ENCODE measurements at regions not wholly inside any gene's neighbourhood (a gene's known extent, or its start where the extent isn't known, plus 50 kb on each side); places are given as distances from the start of the nearest gene placed in this dataset.
A peak's percentile ranks its signal among the peaks of the same experiment; 100 is the strongest.
"Not testable (repeated sequence)": the region's sequence is repeated elsewhere in the genome, so short reads cannot be mapped to it uniquely, and the experiment has no call there.

DNA sequence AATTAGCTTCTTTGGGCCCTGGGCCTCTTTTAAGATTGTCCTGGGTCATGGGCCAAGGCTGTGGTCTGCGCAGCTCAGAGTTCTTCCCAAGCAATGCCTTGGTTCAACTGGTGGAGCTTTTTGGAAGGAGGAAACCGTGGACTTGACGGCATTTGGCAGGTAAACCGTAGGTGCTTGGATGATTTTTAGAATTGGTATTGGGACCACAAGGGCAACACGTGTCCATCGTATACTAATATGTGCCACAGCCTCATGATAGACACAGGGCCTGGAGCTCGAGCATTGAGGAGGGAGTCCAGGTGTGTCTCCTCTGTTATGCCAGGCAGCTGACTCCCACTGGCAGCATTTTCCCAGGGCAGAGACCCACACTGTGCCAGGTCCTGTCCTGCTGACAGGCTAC lies 120.9 kb upstream of the PITX1 start:
- no peak for DNase-seq

- no peak for DNase-seq
Measured at GRCh38 chr5:135154197-135154596, 120.2 kb upstream of the PITX1 start.

- DNase-seq = no peak
Measured at GRCh38 chr5:135153661-135154060, 119.6 kb upstream of the PITX1 start.

DNA sequence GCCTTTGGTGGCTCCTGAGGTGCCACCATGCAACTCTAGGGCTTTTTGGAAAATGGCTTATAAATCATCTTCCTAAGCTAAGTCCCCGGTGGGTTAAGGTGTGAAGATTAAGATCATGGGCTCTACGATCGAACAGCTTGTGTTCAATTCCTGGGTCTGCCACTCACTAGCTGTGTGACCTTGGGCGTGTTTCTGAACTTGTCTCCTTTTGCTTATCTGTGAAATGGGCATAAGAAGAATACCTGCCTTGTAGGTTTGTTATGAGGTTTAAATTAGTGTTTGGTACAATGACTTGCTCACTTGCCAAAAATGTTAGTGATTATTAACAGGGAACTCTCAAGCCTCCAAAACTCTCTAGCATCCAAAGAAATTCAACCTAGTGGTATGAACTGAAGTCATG lies 119.2 kb upstream of the PITX1 start:
- no peak for DNase-seq

GRCh38 chr5:135151660-135152059 lies 117.6 kb upstream of the PITX1 start:
- not testable (repeated sequence) for DNase-seq

DNA sequence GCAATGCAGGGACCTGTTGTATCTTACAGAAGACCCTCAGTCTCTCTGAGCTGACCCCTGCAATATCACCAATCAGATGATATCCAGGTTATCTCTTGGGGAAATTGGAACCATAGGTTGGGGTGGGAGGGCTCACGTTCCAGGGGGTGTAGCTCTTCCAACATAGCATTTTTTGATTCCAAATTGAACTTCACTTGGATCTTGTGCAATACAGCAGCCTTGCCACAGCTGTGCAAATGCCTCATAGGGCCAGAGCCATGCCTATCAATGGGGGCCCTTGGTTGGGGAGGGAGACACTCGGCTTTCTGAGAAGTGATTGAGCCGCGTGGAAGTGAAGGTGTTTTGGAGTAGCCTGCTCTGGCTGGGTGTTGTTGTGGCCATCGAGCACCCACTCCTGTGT lies 117.2 kb upstream of the PITX1 start:
- no peak for DNase-seq

- DNase-seq = no peak
Measured at GRCh38 chr5:135150767-135151166, 116.7 kb upstream of the PITX1 start.

DNA sequence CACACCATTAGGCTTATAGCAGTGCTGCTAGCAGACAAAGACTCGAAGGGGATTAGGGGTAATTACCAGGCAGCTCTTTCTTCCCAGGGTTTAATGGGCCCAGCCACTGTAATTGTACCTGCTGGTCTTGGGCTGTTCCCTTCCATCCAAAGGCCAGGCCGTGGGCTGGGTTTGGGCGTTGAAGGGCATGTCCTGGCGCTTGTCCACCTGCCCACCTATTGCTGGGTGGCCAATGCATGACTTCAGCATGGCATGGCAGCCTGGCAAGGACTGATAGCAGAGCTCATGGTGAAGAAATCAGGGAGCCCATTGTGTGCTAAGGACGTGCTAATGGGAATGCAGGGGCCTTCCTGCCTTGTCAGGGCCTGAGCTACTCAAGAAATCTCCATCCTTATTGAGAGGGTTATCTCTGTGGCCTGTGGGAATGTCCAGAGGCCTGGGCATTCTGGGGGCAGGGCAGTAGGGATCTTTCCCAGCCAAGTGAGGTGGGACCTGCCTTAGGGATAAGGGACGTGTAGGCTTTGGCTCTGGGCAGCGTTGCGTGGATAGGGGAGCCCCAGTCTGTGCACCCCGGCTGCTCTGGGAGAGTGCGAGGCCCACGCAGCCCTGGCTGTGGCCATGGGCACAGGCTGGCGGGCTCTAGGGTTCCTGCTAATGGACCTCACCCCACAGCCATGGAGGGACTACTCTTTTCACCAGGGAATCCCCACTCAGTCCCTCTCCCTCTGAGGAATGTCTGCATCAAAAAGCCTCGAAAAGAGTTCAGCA lies 116.1 kb upstream of the PITX1 start:
- DNase-seq = no peak

DNA sequence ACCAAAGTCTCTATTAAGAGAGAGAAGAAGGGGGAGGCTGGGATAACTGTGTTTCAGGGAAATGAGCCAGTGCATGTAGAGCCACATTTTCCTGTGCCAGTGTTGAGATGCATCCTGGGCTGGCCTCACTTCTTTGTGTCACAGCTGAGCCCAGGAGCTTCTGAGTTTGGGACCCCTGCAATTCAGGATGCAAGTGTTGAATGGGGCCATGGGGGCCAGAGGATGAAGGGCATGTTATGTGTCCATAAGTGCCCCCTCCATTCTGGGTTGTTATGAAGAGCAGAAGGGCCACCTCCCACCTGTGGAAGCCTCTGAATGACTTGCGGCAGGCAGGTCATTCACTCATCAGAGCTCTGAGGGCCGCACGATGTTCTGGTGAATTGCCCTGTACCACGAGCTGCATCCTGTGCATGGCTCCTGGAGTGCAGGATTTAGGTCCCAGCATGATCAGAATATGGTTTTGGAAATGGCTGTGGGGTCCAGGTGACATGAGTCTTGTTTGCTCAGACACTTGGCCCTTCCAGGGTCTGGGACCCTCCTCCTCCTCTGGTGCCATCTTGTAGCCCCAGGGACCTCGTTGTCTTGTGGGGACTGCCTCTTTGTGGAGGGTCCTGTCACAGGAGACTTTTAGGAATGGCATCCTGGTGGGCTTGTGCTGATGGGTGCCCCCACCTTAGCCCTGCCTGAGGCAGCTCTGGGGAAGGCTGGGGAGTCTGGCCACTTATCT lies 115.4 kb upstream of the PITX1 start:
- DNase-seq = no peak

GRCh38 chr5:135147294-135148090 lies 113.5 kb upstream of the PITX1 start:
- no peak for DNase-seq

DNA sequence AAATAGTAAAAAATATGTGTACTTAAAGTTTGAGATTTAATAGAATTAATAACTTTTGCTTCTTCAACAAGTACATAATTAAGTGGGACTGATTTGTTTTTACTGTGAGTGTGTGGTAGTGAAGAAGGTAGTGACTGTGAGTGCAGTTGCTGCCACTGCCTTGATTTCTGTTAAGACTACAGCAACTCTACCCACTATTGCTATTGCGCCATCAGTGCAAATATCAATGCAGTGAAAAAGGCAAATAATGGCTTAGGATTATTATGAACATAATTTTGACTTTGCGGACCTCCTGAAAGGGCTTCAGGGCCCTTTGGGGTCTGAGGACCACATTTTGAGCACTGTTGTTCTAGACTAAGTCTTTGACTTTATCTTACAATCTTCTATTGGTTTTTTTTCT lies 112.0 kb upstream of the PITX1 start:
- no peak for DNase-seq

- DNase-seq = not testable (repeated sequence)
Measured at GRCh38 chr5:135143682-135144081, 109.7 kb upstream of the PITX1 start.

DNA sequence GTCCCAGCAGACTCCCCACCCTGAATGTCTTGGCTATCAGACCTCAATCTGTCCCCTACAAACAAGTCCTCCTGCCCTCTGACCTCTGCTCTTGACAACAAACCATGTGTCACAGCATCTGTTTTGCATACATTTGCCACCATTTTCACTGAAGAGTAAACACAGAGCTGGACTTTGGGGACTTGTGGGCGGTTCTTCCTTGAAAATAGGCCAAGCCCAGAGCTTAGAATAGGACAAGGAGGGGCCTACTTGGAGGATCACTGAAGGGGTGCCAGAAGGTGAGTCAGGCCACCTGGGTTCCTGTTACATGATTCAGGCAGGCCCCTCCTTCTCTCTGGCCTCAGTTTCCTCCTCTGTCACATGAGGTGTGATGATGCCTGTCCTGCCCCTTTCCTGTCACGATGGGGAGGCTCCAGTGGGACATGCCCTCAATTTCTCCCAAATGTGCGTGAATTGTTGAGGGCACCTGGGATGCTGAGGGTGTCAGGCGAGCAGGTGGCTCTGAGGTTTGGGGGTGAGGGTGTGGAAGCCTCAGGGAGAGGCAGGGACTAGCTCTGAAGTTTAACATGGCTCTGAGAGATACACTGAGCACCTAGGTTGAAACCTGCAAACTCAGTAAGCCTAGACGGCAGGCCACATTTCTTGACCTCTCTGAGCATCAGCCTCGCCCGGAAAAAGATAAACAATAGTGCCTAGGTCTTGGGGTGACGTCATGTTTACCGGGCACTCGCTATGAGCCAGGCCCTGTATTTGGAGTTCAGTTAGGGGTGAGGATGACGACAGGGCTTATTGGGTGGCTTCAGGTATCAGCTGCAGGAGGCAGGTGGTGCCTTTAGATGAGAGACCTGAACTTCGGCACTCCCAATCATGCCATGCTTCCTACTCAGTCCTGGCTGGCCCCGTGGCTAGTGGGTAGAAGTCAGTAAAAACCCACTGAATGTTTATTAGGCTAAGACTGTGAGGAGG lies 107.6 kb upstream of the PITX1 start:
- DNase-seq = peak; percentile 84

GRCh38 chr5:135140446-135141204 lies 106.6 kb upstream of the PITX1 start:
- peak; percentile 23 for DNase-seq

GRCh38 chr5:135139381-135140134 lies 105.5 kb upstream of the PITX1 start:
- peak; percentile 21 for DNase-seq

DNA sequence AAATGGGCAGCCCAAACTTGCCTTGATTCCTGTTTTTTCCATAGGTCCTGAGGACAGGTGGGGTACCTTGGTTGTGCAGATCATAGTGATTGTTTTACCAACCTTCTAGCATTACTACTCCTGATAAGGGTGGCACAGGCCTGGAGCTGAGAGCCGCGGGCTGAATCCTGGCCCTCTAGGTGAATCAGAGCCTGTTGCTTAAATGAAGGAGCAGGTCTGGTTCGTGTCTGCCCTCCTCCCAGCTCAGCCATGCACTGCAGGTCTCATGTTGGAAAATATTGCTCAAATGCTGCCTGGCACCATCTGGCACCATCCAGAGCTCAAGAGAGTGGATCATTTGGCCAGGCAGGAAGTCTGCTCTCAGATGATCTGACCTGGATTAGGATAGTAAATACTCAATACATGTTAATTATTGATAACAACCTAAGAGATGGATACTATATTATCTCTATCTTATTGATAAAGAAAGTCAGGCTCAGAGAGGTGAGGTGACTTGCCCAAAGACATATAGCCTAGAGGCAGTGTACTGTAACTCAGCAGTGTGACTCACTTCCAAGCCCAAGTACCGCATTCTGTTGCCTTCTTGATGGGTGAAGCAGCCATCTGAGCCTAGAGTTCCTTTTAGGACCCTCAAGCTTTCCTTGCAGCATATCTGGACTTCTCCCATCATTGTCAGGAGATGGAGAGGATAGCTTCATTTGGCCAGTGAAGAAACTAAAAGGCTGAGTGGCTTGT lies 104.3 kb upstream of the PITX1 start:
- no peak for DNase-seq

DNA sequence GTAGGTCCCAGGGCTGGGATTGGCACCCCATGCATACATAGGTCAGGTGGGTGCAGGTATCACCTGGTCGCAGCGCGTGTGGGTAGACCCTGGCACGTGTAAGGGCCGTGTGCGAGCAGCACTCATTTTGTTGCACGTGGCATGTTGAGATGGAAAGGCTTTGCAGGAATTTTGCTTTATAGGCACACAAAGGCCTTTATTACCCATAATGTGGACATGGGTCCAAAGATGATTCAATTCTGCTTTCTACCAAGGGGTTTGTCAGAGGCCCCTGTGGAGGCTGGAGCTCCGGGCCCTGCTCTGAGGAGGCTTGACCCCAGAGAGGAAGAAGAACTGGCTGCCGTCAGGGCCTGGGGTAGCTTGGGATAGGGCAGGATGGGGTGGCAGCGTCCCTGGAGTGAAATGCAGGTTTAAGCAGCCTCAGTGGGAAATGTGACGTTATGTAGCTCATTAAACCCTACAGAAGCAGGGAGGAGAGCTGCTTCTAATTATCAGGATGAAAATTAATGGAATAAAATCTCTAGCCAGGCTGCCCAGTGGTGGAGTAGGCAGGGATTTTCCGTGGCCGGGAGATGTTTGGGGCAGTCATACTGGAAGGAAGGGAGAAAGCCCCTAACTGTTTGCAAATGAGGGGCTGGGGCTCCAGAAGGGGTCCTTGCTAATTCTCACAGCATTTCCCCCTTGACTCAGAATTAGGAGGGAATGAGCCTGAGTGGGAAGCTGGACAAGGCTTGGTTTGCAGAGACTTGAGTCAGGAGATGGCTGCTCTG lies 103.3 kb upstream of the PITX1 start:
- no peak for DNase-seq

DNA sequence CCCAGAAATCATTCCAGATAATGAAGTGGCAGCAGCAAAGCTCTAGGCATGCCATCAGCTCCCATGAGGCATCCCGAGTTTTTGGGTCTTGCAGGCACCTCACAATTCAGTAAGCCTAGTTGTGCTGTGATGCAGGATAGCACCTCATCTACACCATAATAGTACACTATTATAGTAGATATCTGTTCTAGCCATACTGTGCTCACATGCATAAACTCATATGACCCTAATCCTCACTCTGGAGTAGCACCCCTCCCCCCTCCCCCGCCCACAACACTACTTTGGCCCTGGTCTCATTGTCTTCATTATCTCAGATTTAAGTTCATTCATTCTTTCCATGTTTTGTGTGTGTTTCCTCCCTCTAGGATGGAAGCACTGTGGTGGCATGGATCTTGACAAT lies 102.5 kb upstream of the PITX1 start:
- no peak for DNase-seq

DNA sequence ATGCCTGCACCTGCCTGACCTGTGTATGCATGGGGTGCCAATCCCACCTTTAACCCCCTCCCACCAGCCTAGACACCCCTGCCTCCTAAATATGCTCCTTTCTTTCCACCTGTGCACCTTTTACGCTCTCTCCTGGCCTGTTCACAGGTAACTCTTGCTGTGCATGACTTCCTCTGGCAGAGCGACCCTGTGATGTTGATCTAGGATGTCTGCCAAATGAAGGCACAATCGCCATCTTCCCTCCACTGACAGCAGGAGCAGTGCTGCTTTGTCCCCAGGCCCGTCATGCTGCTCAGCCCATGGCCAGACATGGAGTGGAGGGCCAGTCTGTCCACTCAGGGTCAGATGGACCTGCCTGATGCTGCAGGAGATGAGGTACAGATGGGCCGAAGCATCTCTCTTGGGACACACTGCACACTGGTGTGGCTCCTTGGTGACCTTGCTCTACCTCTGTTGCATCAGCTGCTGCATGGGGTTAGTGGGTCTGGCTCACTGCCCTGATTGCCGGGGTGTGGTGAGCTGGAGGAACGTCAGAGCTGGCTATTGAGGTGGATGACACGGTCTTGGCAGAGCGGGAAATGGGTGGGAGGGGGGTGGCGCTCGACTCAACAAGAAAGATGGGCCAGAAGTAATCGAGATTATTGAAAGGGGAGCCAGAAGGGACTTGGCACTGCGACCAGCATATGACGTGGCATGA lies 101.7 kb upstream of the PITX1 start:
- DNase-seq = peak; percentile 85
